ENCODE measurements at regions not wholly inside any gene's neighbourhood (a gene's known extent, or its start where the extent isn't known, plus 50 kb on each side); places are given as distances from the start of the nearest gene placed in this dataset.

- DNase-seq = no peak
These were observed 954.0 kb upstream of the TENM3 start for GRCh38 chr4:181289198-181289597.

GRCh38 chr4:181291615-181292014 is 951.6 kb upstream of the TENM3 start:
- DNase-seq = no peak

GRCh38 chr4:181293014-181293413 is 950.2 kb upstream of the TENM3 start:
- DNase-seq = no peak

- no peak for DNase-seq
These were observed 949.7 kb upstream of the TENM3 start for GRCh38 chr4:181293541-181293940.

- no peak for DNase-seq
These were observed 948.8 kb upstream of the TENM3 start for GRCh38 chr4:181294421-181294820.

GRCh38 chr4:181301735-181302710 is 941.2 kb upstream of the TENM3 start:
- DNase-seq = no peak

- no peak for DNase-seq
These were observed 935.4 kb upstream of the TENM3 start for GRCh38 chr4:181307824-181308223.

GRCh38 chr4:181308476-181309312 is 934.5 kb upstream of the TENM3 start:
- DNase-seq = no peak

- no peak for DNase-seq
These were observed 931.1 kb upstream of the TENM3 start for GRCh38 chr4:181312066-181312465.

GRCh38 chr4:181319629-181320028 is 923.6 kb upstream of the TENM3 start:
- no peak for DNase-seq

- DNase-seq = no peak
These were observed 920.1 kb upstream of the TENM3 start for GRCh38 chr4:181323061-181323460.

- DNase-seq = no peak
These were observed 912.5 kb upstream of the TENM3 start for GRCh38 chr4:181330654-181331201.

GRCh38 chr4:181331214-181331613 is 912.0 kb upstream of the TENM3 start:
- no peak for DNase-seq

GRCh38 chr4:181345931-181346330 is 897.3 kb upstream of the TENM3 start:
- no peak for DNase-seq

- DNase-seq = no peak
These were observed 892.4 kb upstream of the TENM3 start for GRCh38 chr4:181350615-181351415.

- no peak for DNase-seq
These were observed 878.7 kb upstream of the TENM3 start for GRCh38 chr4:181364504-181364903.

GRCh38 chr4:181365671-181366070 is 877.5 kb upstream of the TENM3 start:
- no peak for DNase-seq

GRCh38 chr4:181372014-181372413 is 871.2 kb upstream of the TENM3 start:
- DNase-seq = no peak

GRCh38 chr4:181376058-181376457 is 867.1 kb upstream of the TENM3 start:
- no peak for DNase-seq

- no peak for DNase-seq
These were observed 855.1 kb upstream of the TENM3 start for GRCh38 chr4:181388061-181388460.

GRCh38 chr4:181416966-181417365 is 826.2 kb upstream of the TENM3 start:
- no peak for DNase-seq

- DNase-seq = no peak
These were observed 824.7 kb upstream of the TENM3 start for GRCh38 chr4:181418496-181418895.

GRCh38 chr4:181420950-181421349 is 822.3 kb upstream of the TENM3 start:
- no peak for DNase-seq
